KMS-11 (cell line): ENCODE measurements at regions not wholly inside any gene's neighbourhood (a gene's known extent, or its start where the extent isn't known, plus 50 kb on each side); places are given as distances from the start of the nearest gene placed in this dataset.

Source experiments
- H2AFZ ChIP-seq: fragments of 200-600 bp; sonication (generic); 2 replicates; pipeline ENCODE4 v1.6.1; 2016; ENCODE audit warnings: antibody characterized with exemption, mixed run types, low read depth
- H3K27ac ChIP-seq: fragments of 200-600 bp; sonication (generic); 2 replicates; pipeline ENCODE4 v1.6.1; 2016; ENCODE audit warnings: mild to moderate bottlenecking, mixed run types
- H3K27me3 ChIP-seq: fragments of 200-600 bp; sonication (generic); 2 replicates; pipeline ENCODE4 v1.6.1; 2017; ENCODE audit warnings: mild to moderate bottlenecking, low read depth, mixed run types, moderate library complexity; ENCODE audit not compliant: insufficient read depth
- H3K36me3 ChIP-seq: fragments of 200-600 bp; sonication (generic); 2 replicates; pipeline ENCODE4 v1.6.1; 2017; ENCODE audit warnings: mild to moderate bottlenecking, mixed run types; ENCODE audit not compliant: insufficient read depth
- H3K4me1 ChIP-seq: fragments of 200-600 bp; sonication (generic); 2 replicates; pipeline ENCODE4 v1.6.1; 2016; ENCODE audit warnings: mild to moderate bottlenecking, low read depth, mixed run types; ENCODE audit not compliant: poor library complexity, severe bottlenecking
- H3K4me2 ChIP-seq: fragments of 200-600 bp; sonication (generic); 2 replicates; pipeline ENCODE4 v1.7.0; 2016; ENCODE audit warnings: mild to moderate bottlenecking, mixed run types
- H3K4me3 ChIP-seq: fragments of 200-600 bp; sonication (generic); IDR thresholded peaks from 2 replicates; pipeline ENCODE4 v1.6.1; 2017; ENCODE audit warnings: low read depth, low read length, mixed read lengths; ENCODE audit not compliant: insufficient read depth
- H3K79me2 ChIP-seq: fragments of 200-600 bp; sonication (generic); 2 replicates; pipeline ENCODE4 v1.6.1; 2016; ENCODE audit warnings: low read depth, mixed run types; ENCODE audit not compliant: insufficient read depth
- H3K9ac ChIP-seq: fragments of 200-600 bp; sonication (generic); 2 replicates; pipeline ENCODE4 v1.6.1; 2016; ENCODE audit warnings: mild to moderate bottlenecking, mixed run types
- H4K20me1 ChIP-seq: fragments of 200-600 bp; sonication (generic); 2 replicates; pipeline ENCODE4 v1.6.1; 2016; ENCODE audit warnings: mild to moderate bottlenecking, mixed run types; ENCODE audit not compliant: insufficient read depth
- CTCF ChIP-seq: fragments of 200-600 bp; sonication (generic); conservative IDR thresholded peaks from 2 replicates; pipeline ENCODE4 v1.6.1; 2017; ENCODE audit warnings: low read depth, mild to moderate bottlenecking, antibody characterized with exemption, low read length, moderate library complexity, mixed read lengths

DNA sequence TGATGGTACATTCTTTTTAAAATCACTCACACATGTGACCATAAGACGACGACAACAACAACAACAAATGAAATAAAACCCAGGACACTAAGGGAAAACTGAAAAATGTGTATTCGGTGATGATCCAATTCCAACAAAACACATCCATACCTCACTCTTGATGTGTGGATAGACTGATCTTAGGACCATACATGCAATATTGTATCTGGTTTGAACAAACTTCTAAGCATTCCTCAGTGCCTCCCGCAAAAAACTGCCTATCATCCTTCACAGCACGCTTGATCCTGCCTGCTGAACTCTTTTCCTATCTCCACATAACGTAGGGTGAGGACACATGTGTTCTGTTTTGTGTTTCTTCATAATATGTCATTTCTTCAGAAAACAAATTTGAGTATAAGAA lies 415.2 kb downstream of the KCTD12 start:
- Histone ChIP-seq H3K79me2 (no peaks in the 10 kb centered on the region), H4K20me1 (no peaks in the 10 kb centered on the region), H3K27me3 (no peaks in the 10 kb centered on the region), H3K4me2 (no peak overlapping the region), H3K4me1 (no peaks in the 10 kb centered on the region), H2AFZ (no peak overlapping the region), H3K4me3 (no peak overlapping the region), H3K9ac (no peak overlapping the region), H3K36me3 (no peaks in the 10 kb centered on the region), H3K27ac (no peak overlapping the region)
- no peak for TF ChIP-seq CTCF

- Histone ChIP-seq H3K27me3 (no peaks in the 10 kb centered on the region), H3K36me3 (no peaks in the 10 kb centered on the region), H3K9ac (no peak overlapping the region), H2AFZ (no peak overlapping the region), H3K4me1 (no peaks in the 10 kb centered on the region), H3K79me2 (no peaks in the 10 kb centered on the region), H3K27ac (no peak overlapping the region), H3K4me3 (no peak overlapping the region), H4K20me1 (no peaks in the 10 kb centered on the region), H3K4me2 (no peak overlapping the region)
- TF ChIP-seq CTCF, result no peak
Observed at GRCh38 chr13:76466043-76466442, 420.2 kb downstream of the KCTD12 start.

DNA sequence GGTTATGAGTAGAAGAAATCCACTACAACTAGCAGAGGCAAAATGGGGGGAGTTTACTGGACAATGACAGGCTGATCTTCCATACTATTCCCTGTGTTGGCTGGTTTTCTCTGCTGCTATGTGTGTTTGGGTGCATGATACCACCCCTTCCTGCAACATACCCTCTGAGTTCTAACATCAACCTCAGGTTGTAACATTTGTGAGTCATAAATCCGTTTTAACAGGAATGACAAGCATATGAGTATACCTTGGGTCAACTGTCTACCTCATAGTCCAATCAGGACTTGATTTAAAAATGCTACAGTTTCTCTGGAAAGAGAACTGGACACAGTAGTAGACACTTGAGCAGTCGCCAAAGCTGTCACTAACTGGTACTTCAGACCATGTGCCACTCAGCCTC lies 422.9 kb downstream of the KCTD12 start:
- H3K36me3 ChIP-seq, result no peaks in the 10 kb centered on the region
- H3K27me3 ChIP-seq, result no peaks in the 10 kb centered on the region
- H3K27ac ChIP-seq, result no peak overlapping the region
- H3K4me2 ChIP-seq, result no peak overlapping the region
- TF ChIP-seq CTCF, result no peak
- no peak overlapping the region for H2AFZ ChIP-seq
- no peaks in the 10 kb centered on the region for H3K4me1 ChIP-seq
- H4K20me1 ChIP-seq, result no peaks in the 10 kb centered on the region
- no peak overlapping the region for H3K4me3 ChIP-seq
- H3K79me2 ChIP-seq, result no peaks in the 10 kb centered on the region
- H3K9ac ChIP-seq, result no peak overlapping the region

DNA sequence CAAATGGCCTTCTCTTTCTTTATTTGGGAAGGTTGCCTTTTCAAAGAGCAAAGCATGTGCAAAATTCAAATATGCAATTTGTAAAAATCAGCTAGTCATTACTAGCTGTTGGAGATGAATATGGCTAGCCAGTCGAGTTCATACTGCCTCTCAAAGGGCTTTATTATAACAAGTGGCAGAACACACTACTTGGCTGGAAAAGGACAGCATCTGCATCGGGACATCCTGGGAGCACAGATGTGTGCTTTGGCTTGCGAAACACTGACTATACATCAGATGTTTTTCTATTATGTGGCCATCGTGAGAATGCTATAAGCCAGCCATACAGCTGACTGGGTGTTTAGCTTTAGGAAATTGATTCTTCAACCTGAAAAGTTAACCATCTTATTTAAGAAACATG lies 424.2 kb downstream of the KCTD12 start:
- H3K27me3 ChIP-seq, result no peaks in the 10 kb centered on the region
- no peaks in the 10 kb centered on the region for H3K79me2 ChIP-seq
- H2AFZ ChIP-seq, result no peak overlapping the region
- no peaks in the 10 kb centered on the region for H4K20me1 ChIP-seq
- no peaks in the 10 kb centered on the region for H3K4me1 ChIP-seq
- no peak overlapping the region for H3K27ac ChIP-seq
- H3K4me2 ChIP-seq, result no peak overlapping the region
- H3K4me3 ChIP-seq, result no peak overlapping the region
- H3K9ac ChIP-seq, result no peak overlapping the region
- no peaks in the 10 kb centered on the region for H3K36me3 ChIP-seq
- no peak for TF ChIP-seq CTCF

DNA sequence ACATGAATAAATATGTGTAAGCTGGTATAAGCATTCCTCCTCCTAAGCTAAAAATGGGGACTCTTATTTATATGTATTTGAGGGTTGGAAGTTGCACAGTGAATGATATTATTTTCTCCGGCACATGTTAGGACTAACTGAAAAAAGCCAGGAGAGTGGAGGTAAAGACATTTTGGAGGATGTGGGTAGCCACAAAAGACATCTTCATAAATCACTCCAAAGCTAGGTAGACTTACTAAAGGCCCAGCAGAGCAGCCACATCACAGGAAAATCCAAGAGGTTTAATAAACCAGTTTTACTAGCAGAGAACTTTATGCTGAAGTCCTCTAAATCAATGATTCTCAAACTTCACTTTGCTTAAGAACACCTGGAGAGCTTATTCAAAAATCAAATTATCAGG lies 424.7 kb downstream of the KCTD12 start:
- Histone ChIP-seq H3K4me1 (no peaks in the 10 kb centered on the region), H2AFZ (no peak overlapping the region)
- no peak for TF ChIP-seq CTCF

More for the DNA sequence above, 424.7 kb downstream of the KCTD12 start:
- Histone ChIP-seq H3K36me3 (no peaks in the 10 kb centered on the region), H3K27me3 (no peaks in the 10 kb centered on the region), H3K79me2 (no peaks in the 10 kb centered on the region), H3K4me2 (no peak overlapping the region), H4K20me1 (no peaks in the 10 kb centered on the region), H3K27ac (no peak overlapping the region), H3K9ac (no peak overlapping the region), H3K4me3 (no peak overlapping the region)
